HG02938 (cell line): ENCODE measurements at regions not wholly inside any gene's neighbourhood (a gene's known extent, or its start where the extent isn't known, plus 50 kb on each side); places are given as distances from the start of the nearest gene placed in this dataset.

ENCODE experiments used
- ATAC-seq: cut with Tn5 transposase; IDR thresholded peaks from one replicate; pipeline ENCODE4 v1.9.1; 2021; ENCODE audit warnings: mild to moderate bottlenecking, moderate library complexity; ENCODE audit not compliant: unreplicated experiment

- ATAC-seq, result no peak
These were observed 73.8 kb downstream of the CBLN2 start for GRCh38 chr18:72470391-72470790.

GRCh38 chr18:72468021-72468710, 76.0 kb downstream of the CBLN2 start:
- no peak for ATAC-seq

GRCh38 chr18:72460210-72460680, 83.9 kb downstream of the CBLN2 start:
- no peak for ATAC-seq

- ATAC-seq, result no peak
These were observed 85.9 kb downstream of the CBLN2 start for GRCh38 chr18:72458271-72458670.

- no peak for ATAC-seq
These were observed 87.3 kb downstream of the CBLN2 start for GRCh38 chr18:72456802-72457201.

GRCh38 chr18:72452328-72452727, 91.8 kb downstream of the CBLN2 start:
- ATAC-seq, result no peak

GRCh38 chr18:72444798-72445155, 99.4 kb downstream of the CBLN2 start:
- ATAC-seq, result no peak

GRCh38 chr18:72444111-72444797, 99.9 kb downstream of the CBLN2 start:
- ATAC-seq, result no peak

GRCh38 chr18:72436401-72436800, 107.7 kb downstream of the CBLN2 start:
- ATAC-seq, result no peak

- ATAC-seq, result no peak
These were observed 110.4 kb downstream of the CBLN2 start for GRCh38 chr18:72433756-72434155.

GRCh38 chr18:72427721-72428120, 116.4 kb downstream of the CBLN2 start:
- ATAC-seq, result no peak

GRCh38 chr18:72419914-72420313, 124.2 kb downstream of the CBLN2 start:
- ATAC-seq, result no peak

GRCh38 chr18:72412927-72413326, 131.2 kb downstream of the CBLN2 start:
- ATAC-seq, result no peak

- ATAC-seq, result no peak
These were observed 132.9 kb downstream of the CBLN2 start for GRCh38 chr18:72411261-72411660.

- ATAC-seq, result no peak
These were observed 133.7 kb downstream of the CBLN2 start for GRCh38 chr18:72410399-72410798.

- ATAC-seq, result no peak
These were observed 134.2 kb downstream of the CBLN2 start for GRCh38 chr18:72409903-72410302.

- no peak for ATAC-seq
These were observed 137.1 kb downstream of the CBLN2 start for GRCh38 chr18:72407048-72407447.

GRCh38 chr18:72391951-72392350, 152.2 kb downstream of the CBLN2 start:
- ATAC-seq, result no peak

- ATAC-seq, result no peak
These were observed 152.7 kb downstream of the CBLN2 start for GRCh38 chr18:72391427-72391826.

GRCh38 chr18:72378016-72378415, 166.1 kb downstream of the CBLN2 start:
- ATAC-seq, result no peak

- no peak for ATAC-seq
These were observed 167.9 kb downstream of the CBLN2 start for GRCh38 chr18:72376256-72376655.

- no peak for ATAC-seq
These were observed 168.5 kb downstream of the CBLN2 start for GRCh38 chr18:72375618-72376017.

GRCh38 chr18:72372076-72372475, 172.1 kb downstream of the CBLN2 start:
- no peak for ATAC-seq
